Stimulated activated CD4-positive, alpha-beta T cell treated with anti-CD3 and anti-CD28 coated beads, Interleukin-15, amount 100 ng/mL, for 1 hour (primary cell): ENCODE measurements at regions not wholly inside any gene's neighbourhood (a gene's known extent, or its start where the extent isn't known, plus 50 kb on each side); places are given as distances from the start of the nearest gene placed in this dataset.

Experiments used
- DNase-seq, 2 donors: peaks; one replicate each; pipeline ENCODE4 v3.0.0-alpha.2; 2020; ENCODE audit warnings: low read depth in 1 of 2, low spot score in 1 of 2

DNA sequence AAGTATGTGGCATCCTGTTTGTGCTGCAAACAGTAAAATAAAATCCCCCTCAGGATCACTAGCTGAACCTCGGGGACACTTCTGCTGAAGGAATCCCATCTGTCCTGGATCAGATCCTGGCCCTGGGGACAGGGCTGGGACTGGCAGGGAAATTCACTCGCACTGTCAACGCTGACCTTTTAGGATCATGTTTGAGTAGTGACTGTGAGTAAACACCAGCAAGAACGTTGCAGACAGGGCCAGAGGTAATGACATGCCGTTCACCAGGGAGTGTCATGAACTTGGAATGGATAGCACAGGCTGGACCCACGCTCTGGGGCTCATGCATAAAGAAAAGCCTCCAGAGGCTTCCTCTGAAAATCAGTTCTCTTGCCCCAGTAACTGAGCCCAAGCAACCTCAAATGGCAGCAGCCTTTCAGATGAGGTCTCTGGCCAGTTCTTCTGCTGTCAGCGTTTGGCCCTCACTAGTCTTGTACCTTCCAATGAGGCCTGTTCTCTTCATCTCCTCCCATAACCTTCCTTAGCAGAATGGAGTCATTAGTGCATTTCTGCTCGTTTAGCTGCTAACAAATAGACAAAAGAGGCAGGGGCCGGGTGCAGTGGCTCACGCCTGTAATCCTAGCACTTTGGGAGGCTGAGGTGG is 51.0 kb upstream of the BARX2 start:
- DNase-seq = no peak

- DNase-seq = no peak
Measured at GRCh38 chr11:129323896-129324502, 51.6 kb upstream of the BARX2 start.

DNA sequence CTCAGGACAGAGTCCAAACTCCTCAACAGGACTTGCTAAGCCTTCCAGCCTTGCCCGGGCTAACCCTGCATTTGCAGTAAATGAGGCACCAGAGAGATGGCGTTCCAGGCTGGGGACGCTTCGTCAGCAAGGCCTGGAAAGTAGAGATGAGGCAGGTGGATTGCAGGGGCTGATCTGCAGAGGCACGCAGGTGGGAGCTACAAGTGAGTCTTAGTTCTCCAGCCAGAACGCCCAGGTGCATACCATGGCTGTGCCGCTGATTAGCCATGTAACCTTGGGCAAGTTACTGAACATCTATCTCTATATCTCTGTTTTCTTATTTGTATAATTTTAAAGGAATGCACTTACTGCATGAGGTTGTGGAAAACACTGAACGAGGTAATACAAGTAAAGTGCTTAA is 52.7 kb upstream of the BARX2 start:
- DNase-seq = no peak

GRCh38 chr11:129321076-129321475 is 54.6 kb upstream of the BARX2 start:
- no peak for DNase-seq

GRCh38 chr11:129320494-129320893 is 55.2 kb upstream of the BARX2 start:
- DNase-seq = no peak

GRCh38 chr11:129319751-129320150 is 55.9 kb upstream of the BARX2 start:
- DNase-seq = no peak

DNA sequence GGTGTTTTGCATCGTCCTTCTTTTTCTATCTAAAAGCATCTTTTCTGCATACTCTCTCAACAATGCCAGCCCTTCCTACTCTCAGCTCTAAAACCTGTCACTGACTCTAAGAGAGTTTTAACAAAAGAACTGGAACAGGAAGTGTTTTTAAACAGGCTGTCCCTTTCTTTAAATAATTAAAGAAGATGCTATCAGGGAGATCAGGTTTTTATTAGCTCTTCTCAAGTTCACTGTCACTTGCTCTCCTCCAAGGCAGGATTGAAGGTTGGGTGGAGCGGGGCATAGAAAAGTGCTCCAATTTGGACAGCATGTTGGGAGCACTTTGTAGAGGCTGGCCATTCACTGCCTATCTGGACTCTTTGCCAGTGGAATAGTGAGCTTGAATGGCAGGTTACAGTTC is 56.4 kb upstream of the BARX2 start:
- DNase-seq = no peak

GRCh38 chr11:129317571-129317970 is 58.1 kb upstream of the BARX2 start:
- DNase-seq = no peak

DNA sequence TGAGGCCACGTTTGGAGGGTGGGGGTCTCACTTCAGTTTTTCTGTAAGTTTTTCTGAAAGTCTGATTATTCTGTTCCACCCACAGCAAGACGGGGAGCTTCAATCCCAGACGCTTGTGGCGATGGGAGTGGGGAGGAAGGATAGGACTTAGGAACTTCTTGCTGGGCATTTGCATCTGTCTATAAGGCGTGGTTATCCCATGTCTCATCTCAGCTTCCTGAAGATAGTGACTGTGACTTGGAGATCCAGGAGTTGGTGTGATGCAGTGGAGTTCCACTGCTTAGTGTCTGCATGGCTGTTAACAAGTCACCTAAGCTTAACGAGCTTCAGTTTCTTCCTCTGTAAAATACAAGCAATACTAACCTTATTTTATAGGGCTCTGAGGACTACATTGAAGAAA is 58.9 kb upstream of the BARX2 start:
- no peak for DNase-seq

GRCh38 chr11:129315781-129316579 is 59.7 kb upstream of the BARX2 start:
- no peak for DNase-seq

DNA sequence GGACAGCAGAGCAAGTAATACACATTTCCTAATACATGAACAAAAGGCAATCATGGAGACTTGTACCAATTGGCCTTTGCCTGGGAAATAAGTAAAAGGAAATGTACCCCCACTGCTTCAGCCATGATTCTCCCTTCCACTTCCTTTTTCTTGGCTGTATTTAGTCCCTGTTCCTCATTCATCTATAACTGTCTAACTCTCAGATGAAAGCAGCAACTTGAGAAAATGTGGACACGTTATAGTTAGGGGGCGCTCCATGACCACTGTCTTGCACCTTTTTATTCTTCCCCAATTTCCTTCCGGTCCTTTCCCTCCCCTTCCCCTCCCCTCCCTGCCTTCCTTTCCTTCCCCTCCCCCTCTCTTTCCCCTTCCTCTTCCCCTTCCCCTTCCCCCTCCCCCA is 61.3 kb upstream of the BARX2 start:
- DNase-seq = no peak

DNA sequence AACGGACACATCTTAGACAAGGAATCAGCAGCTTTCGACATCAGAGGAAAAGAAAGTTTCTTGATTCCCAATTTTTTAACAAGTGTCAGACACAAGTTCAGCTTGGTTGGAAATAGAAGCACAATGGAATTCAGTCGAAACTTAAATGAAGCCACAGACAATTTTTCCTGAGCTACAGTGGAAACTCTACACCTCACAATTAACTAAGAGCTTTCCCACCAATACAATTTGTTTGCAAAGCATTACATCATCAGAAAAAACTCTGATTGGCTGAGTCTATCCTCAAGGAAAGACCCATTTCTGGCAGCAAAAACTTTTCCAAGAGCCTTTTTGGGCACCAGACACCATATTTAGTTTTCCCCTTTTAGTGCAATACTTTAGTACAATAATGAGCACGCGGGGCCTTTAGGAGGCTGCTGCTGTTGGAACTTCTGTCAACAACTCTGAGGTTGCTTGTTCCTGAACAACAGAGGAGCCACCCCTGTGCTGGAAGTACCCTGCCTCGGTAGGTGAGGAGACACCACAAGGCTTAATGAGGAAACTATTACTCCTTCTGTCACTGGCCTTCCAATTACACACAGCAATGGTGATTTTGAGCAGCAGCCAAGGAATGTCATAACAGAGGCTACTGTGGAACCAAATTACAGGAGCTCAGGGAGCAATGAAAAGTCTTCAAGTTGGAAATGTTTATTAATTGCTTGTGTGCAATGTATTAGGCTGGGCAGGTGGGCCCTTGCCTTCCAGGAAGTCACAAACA is 61.9 kb upstream of the BARX2 start:
- DNase-seq = no peak

- no peak for DNase-seq
Measured at GRCh38 chr11:129312730-129313503, 62.7 kb upstream of the BARX2 start.

GRCh38 chr11:129308241-129308865 is 67.3 kb upstream of the BARX2 start:
- no peak for DNase-seq

- DNase-seq = no peak
Measured at GRCh38 chr11:129307162-129307561, 68.5 kb upstream of the BARX2 start.

DNA sequence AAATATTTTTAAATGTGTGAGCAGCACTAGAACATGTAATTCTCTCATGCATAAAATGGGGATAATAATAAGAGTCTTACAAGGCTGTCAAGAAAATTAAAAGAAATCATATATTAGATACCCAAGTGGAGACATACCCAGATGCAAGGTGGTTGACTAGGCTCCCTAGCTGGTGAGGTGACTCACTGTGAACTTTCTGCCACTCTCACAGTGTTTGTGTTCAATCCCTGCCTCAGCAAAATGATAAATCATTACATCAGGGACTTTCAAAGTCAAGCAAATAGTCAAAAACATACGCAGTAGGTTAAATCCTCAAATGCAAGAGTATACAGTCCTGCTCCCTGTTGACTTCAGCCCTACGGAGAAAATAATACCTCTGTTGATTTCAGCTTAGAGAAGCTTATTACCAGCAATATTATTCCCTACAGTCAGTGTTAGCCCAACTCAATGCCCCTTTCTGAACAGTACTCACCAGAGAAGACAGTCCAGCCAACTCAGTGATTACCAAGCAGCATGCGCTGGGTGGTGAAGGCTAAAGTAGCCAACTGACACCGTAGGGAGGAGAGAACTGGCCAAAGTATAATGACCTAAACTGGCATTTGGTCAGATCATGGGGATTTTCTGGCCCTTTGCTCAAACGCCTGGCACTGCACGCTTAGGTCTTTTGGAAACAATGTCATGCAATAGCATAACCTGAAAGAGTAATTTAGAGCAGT is 73.1 kb upstream of the BARX2 start:
- DNase-seq = no peak

GRCh38 chr11:129300099-129300498 is 75.5 kb upstream of the BARX2 start:
- no peak for DNase-seq

GRCh38 chr11:129298988-129299387 is 76.7 kb upstream of the BARX2 start:
- DNase-seq = no peak

- no peak for DNase-seq
Measured at GRCh38 chr11:129295746-129296145, 79.9 kb upstream of the BARX2 start.

GRCh38 chr11:129292771-129293170 is 82.9 kb upstream of the BARX2 start:
- DNase-seq = no peak
